ENCODE measurements at regions not wholly inside any gene's neighbourhood (a gene's known extent, or its start where the extent isn't known, plus 50 kb on each side); places are given as distances from the start of the nearest gene placed in this dataset.
"Not testable (repeated sequence)": the region's sequence is repeated elsewhere in the genome, so short reads cannot be mapped to it uniquely, and the experiment has no call there.

GRCh38 chr9:106783121-106783520 is 79.8 kb upstream of the ZNF462 start:
- no peak for DNase-seq

GRCh38 chr9:106784076-106784475 is 78.9 kb upstream of the ZNF462 start:
- no peak for DNase-seq

- DNase-seq: no peak
Observed at GRCh38 chr9:106785200-106785599, 77.8 kb upstream of the ZNF462 start.

DNA sequence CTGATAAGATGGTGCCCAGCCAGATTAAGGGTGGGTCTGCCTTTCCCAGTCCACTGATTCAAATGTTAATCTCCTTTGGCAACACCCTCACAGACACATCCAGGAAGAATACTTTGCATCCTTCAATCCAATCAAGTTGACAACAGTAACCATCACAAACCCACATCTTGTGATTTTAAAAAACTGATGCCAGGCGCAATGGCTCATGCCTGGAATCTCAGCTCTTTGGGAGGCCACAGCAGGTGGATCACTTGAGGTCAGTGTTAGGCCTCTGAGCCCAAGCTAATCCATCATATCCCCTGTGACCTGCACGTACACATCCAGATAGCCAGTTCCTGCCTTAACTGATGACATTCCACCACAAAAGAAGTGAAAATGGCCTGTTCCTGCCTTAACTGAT is 74.9 kb upstream of the ZNF462 start:
- DNase-seq: not testable (repeated sequence)

GRCh38 chr9:106795031-106795430 is 67.9 kb upstream of the ZNF462 start:
- no peak for DNase-seq

DNA sequence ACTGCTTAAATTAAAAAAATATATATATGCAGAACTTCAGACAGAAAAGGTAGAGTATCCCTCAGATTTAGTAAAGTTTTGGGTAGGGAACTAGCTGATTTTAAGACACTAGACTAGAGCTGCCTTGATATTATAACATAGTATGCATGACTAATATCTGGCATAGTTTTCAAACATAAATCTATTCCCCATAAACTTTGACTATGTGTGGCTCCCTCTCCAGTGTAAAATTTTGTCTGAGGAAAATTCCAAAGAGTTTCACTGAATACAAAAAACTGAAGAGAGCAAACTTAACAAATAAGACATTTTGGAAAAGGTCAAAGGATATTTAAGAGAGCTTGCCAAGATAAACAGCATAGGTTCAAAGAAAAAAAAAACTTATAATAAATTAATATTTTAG is 66.2 kb upstream of the ZNF462 start:
- no peak for DNase-seq

- DNase-seq: no peak
Observed at GRCh38 chr9:106797299-106797698, 65.7 kb upstream of the ZNF462 start.

DNA sequence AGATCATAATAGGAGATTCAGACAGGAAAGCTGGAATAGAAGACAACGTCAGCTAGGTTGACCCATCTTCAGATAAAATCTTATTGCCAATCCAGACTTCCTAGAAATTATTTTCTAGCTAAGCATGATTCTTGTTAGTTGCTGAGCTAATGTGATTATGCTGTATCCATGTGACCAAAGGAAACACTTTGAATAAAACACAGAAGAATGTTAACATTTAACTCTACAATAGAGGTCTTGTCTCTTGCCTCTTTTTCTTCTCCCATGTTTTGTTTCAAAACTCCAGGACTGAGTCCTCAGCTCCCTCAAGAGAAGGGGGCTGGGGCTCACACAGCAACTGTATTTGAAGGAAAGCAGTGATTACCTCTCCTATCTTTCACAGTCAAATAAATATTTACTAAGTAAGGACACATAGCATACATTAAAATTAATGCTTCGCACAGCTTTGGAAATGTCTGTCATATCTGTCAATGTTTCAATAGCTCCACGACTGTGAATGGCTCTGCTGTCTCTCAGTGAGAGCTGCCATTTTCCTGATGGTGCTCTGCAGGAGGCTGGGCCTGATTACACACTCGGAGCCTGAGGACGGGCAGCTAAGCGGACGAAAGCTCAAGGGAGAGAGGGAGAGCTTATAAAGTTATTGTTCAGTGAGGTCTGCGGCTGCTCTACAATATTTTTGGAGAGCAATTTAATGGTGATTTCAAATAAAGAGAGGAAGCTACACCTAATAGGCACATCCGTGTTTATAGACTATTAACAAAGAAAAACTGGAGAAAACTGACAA is 64.8 kb upstream of the ZNF462 start:
- DNase-seq: no peak

DNA sequence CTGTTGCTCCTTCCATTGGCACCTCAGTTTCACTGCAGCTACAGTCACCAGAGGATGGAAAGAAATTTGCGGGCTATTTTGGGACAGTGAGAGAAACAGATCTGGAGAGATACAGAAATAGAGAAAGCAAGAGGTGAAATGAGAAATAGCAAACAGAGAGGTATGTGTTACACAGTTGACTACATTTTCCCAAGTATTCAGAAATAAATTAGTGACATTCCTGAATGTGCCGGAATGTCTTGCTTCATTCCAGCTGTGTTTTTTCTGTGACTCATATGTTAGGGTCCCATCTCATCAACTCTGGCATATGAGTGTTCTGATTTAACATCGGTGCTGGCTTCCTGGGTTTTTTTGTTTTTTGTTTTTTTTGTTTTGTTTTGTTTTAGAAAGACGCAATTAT is 63.8 kb upstream of the ZNF462 start:
- no peak for DNase-seq

DNA sequence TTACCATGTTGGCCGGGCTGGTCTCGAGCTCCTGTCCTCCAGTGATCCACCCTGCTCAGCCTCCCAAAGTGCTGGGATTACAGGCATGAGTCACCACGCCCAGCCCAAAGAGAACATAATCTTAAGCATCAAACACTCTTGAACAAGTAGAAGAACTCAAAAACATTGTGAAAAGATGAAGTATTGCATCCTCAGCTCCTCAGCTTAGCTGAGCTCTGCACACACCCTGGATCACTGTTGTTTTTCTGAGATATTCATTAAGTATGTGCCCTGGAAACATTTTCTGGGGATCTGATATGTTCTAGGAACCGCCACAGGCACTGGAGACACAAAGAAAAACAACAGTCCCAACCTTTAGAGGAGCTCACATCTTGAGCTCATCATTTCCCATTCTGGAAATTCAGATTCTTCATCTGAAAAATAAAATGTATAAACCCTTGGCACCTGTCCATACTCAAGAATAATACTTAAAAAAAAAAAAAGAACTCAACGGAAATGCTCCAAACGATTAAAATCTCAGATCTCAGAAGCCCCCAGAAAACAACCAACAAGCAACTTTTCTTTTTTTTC is 62.2 kb upstream of the ZNF462 start:
- DNase-seq: no peak

GRCh38 chr9:106801816-106802215 is 61.1 kb upstream of the ZNF462 start:
- no peak for DNase-seq

Measured in NCI-H2081 treated with DMSO at 0.1 percent for 48 hours (cell line).